ENCODE measurements at regions not wholly inside any gene's neighbourhood (a gene's known extent, or its start where the extent isn't known, plus 50 kb on each side); places are given as distances from the start of the nearest gene placed in this dataset.

DNA sequence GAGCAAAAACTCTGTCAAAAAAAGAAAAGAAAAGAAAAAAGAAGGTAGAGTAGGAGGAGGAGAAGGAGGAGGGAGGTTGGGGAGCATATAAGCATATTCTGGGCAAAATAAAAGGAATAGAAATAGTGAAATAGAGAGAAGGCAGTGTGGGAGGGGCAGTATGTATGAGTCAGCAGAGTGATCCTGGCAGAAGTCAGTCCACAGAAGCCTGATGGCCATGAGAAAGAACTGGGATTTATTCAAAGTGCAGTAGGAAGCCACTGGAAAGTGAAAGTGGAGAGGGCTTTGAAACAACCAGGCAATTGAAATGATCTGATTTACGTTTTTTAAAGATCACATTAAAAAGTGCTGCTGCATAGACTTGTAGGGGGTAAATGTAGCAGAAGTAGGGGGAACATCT, 368.6 kb upstream of the USP15 start:
- H3K27me3 ChIP-seq (replicated peaks; ENCODE audit: insufficient read depth): no peaks in the 10 kb centered on the region
- no peaks in the 10 kb centered on the region for H3F3A ChIP-seq (ENCODE audit: insufficient read depth)
- no peaks in the 10 kb centered on the region for H3K9me2 ChIP-seq (ENCODE audit: insufficient read depth)
- H3K9ac ChIP-seq: no peak overlapping the region
- no peaks in the 10 kb centered on the region for H3K36me3 ChIP-seq (ENCODE audit: low read depth)
- H3K27ac ChIP-seq: no peak overlapping the region
- H3K4me2 ChIP-seq (ENCODE audit: unreplicated experiment): no peak overlapping the region
- WGBS, 2 experiments (ENCODE audit: low coverage in 1 of 2, low lambda C conversion rate in 2 of 2, missing lambda C conversion rate in 2 of 2): 0 to 3% methylated on average over 1 of the region's 1 CpG
- H3K4me3 ChIP-seq: no peak overlapping the region
- H3K4me1 ChIP-seq (ENCODE audit: insufficient read depth): no peaks in the 10 kb centered on the region
- TF ChIP-seq EZH2 (IDR thresholded peaks at IDR 0.05; ENCODE audit: insufficient read depth, poor library complexity, severe bottlenecking) (no peak), EZH2phosphoT487 (IDR thresholded peaks at IDR 0.05; ENCODE audit: insufficient read depth, low read depth) (no peak)
- DNase-seq: peak; percentile 9
- no peaks in the 10 kb centered on the region for H3K79me2 ChIP-seq (ENCODE audit: insufficient read depth)
- in situ Hi-C loops (cut with MboI): no loop called here
- no peaks in the 10 kb centered on the region for H4K20me1 ChIP-seq (ENCODE audit: insufficient read depth)
- no peak overlapping the region for H2AFZ ChIP-seq
- no peaks in the 10 kb centered on the region for H3K9me3 ChIP-seq (ENCODE audit: low read depth)

DNA sequence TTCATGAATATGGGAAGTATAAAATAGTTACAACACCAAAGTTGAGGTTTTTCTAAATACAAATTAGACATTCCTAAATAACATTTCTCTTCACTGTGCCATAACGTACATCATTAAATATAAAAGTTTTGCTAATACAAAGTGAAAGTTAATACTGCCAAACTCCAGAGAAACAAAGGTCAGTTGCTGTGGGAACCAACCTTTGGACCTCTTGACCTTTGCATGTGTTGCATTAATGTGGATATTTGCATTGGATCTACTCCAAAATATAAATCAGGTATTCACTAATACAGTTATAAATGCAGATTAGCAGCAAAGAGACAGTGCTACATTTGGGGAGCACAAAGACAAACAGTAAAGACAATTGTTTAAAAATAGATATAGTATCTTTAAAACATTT, 366.0 kb upstream of the USP15 start:
- in situ Hi-C loops (cut with MboI): no loop called here
- no peak overlapping the region for H2AFZ ChIP-seq
- no peaks in the 10 kb centered on the region for H3F3A ChIP-seq (ENCODE audit: insufficient read depth)
- H3K79me2 ChIP-seq (ENCODE audit: insufficient read depth): no peaks in the 10 kb centered on the region
- H3K27ac ChIP-seq: no peak overlapping the region
- H3K27me3 ChIP-seq (replicated peaks; ENCODE audit: insufficient read depth): no peaks in the 10 kb centered on the region
- no peaks in the 10 kb centered on the region for H3K36me3 ChIP-seq (ENCODE audit: low read depth)
- no peaks in the 10 kb centered on the region for H4K20me1 ChIP-seq (ENCODE audit: insufficient read depth)
- no peak overlapping the region for H3K9ac ChIP-seq
- no peaks in the 10 kb centered on the region for H3K9me3 ChIP-seq (ENCODE audit: low read depth)
- no peak for TF ChIP-seq EZH2 (IDR thresholded peaks at IDR 0.05; ENCODE audit: insufficient read depth, poor library complexity, severe bottlenecking)
- TF ChIP-seq EZH2phosphoT487 (IDR thresholded peaks at IDR 0.05; ENCODE audit: insufficient read depth, low read depth): no peak
- no peaks in the 10 kb centered on the region for H3K4me1 ChIP-seq (ENCODE audit: insufficient read depth)
- 70 to 86% methylated on average over 1 of the region's 1 CpG for WGBS, 2 experiments (ENCODE audit: low coverage in 1 of 2, low lambda C conversion rate in 2 of 2, missing lambda C conversion rate in 2 of 2)
- H3K4me3 ChIP-seq: no peak overlapping the region
- no peak overlapping the region for H3K4me2 ChIP-seq (ENCODE audit: unreplicated experiment)
- DNase-seq: no peak
- H3K9me2 ChIP-seq (ENCODE audit: insufficient read depth): no peaks in the 10 kb centered on the region

DNA sequence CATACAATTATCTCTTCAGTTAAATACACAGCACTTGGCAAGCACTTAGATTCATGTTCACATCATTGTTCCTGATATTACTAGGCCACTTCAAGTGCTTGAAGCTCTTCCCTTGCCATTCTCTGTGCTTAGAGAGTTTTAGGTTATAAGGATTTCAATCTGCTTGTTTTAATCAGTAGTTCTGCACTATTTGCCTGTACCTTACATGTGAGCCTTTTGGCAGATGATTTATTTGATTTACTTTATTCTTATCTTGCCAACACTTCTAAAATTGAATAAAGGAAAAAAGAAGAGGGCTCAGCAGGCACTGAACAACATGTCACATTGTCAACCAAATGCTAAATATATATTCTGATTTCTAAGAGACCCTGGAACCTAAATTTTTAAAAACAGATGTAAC, 363.8 kb upstream of the USP15 start:
- TF ChIP-seq EZH2 (IDR thresholded peaks at IDR 0.05; ENCODE audit: insufficient read depth, poor library complexity, severe bottlenecking) (no peak), EZH2phosphoT487 (IDR thresholded peaks at IDR 0.05; ENCODE audit: insufficient read depth, low read depth) (no peak)
- no peaks in the 10 kb centered on the region for H3K4me1 ChIP-seq (ENCODE audit: insufficient read depth)
- in situ Hi-C loops (cut with MboI): no loop called here

DNA sequence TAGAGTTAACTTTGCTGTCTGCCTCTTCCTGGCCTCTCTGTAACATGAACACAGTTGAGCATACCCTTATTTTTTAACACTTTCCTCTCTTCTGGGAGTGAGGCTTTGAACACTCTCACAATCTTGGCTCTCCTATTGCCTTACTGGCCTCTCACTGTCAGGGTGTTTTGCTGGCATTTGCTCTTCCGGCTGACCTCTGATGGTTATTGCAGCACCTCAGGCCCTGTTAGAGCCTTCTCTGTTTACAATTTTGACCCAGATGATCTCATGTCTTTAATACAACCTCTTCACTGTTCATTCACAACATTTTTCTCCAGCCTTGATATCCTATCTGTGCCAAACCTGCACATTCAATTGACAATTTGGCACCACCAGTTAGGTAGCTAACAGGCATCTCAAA, 357.8 kb upstream of the USP15 start:
- H3K9ac ChIP-seq: no peak overlapping the region
- no peak overlapping the region for H3K4me3 ChIP-seq
- DNase-seq: no peak
- H3K4me1 ChIP-seq (ENCODE audit: insufficient read depth): no peaks in the 10 kb centered on the region
- 68 to 72% methylated on average over 1 of the region's 1 CpG for WGBS, 2 experiments (ENCODE audit: low coverage in 1 of 2, low lambda C conversion rate in 2 of 2, missing lambda C conversion rate in 2 of 2)
- H3K27ac ChIP-seq: no peak overlapping the region
- in situ Hi-C loops (cut with MboI): no loop called here
- TF ChIP-seq EZH2 (IDR thresholded peaks at IDR 0.05; ENCODE audit: insufficient read depth, poor library complexity, severe bottlenecking): no peak
- no peak for TF ChIP-seq EZH2phosphoT487 (IDR thresholded peaks at IDR 0.05; ENCODE audit: insufficient read depth, low read depth)
- no peaks in the 10 kb centered on the region for H3K27me3 ChIP-seq (replicated peaks; ENCODE audit: insufficient read depth)
- H4K20me1 ChIP-seq (ENCODE audit: insufficient read depth): no peaks in the 10 kb centered on the region
- H3K36me3 ChIP-seq (ENCODE audit: low read depth): no peaks in the 10 kb centered on the region
- no peaks in the 10 kb centered on the region for H3K9me2 ChIP-seq (ENCODE audit: insufficient read depth)
- H3K79me2 ChIP-seq (ENCODE audit: insufficient read depth): no peaks in the 10 kb centered on the region
- no peak overlapping the region for H3K4me2 ChIP-seq (ENCODE audit: unreplicated experiment)
- H3F3A ChIP-seq (ENCODE audit: insufficient read depth): no peaks in the 10 kb centered on the region
- no peak overlapping the region for H2AFZ ChIP-seq
- H3K9me3 ChIP-seq (ENCODE audit: low read depth): no peaks in the 10 kb centered on the region

More for the DNA sequence above, 363.8 kb upstream of the USP15 start:
- H3K27ac ChIP-seq: no peak overlapping the region
- no peaks in the 10 kb centered on the region for H3K9me2 ChIP-seq (ENCODE audit: insufficient read depth)
- H3K36me3 ChIP-seq (ENCODE audit: low read depth): no peaks in the 10 kb centered on the region
- DNase-seq: no peak
- no peak overlapping the region for H3K4me2 ChIP-seq (ENCODE audit: unreplicated experiment)
- H3K9me3 ChIP-seq (ENCODE audit: low read depth): no peaks in the 10 kb centered on the region
- no peak overlapping the region for H3K9ac ChIP-seq
- H3K27me3 ChIP-seq (replicated peaks; ENCODE audit: insufficient read depth): no peaks in the 10 kb centered on the region
- no peaks in the 10 kb centered on the region for H4K20me1 ChIP-seq (ENCODE audit: insufficient read depth)
- H2AFZ ChIP-seq: no peak overlapping the region
- H3F3A ChIP-seq (ENCODE audit: insufficient read depth): no peaks in the 10 kb centered on the region
- no peaks in the 10 kb centered on the region for H3K79me2 ChIP-seq (ENCODE audit: insufficient read depth)
- no peak overlapping the region for H3K4me3 ChIP-seq

GRCh38 chr12:61911113-61911512, 349.1 kb upstream of the USP15 start:
- Histone ChIP-seq H3K36me3 (ENCODE audit: low read depth) (no peaks in the 10 kb centered on the region), H3K4me2 (ENCODE audit: unreplicated experiment) (no peak overlapping the region), H3K9me3 (ENCODE audit: low read depth) (no peaks in the 10 kb centered on the region), H3K27ac (no peak overlapping the region), H4K20me1 (ENCODE audit: insufficient read depth) (no peaks in the 10 kb centered on the region), H3K9ac (no peak overlapping the region), H3K4me1 (ENCODE audit: insufficient read depth) (no peaks in the 10 kb centered on the region), H3K9me2 (ENCODE audit: insufficient read depth) (no peaks in the 10 kb centered on the region), H3K79me2 (ENCODE audit: insufficient read depth) (no peaks in the 10 kb centered on the region), H3K27me3 (replicated peaks; ENCODE audit: insufficient read depth) (no peaks in the 10 kb centered on the region), H3F3A (ENCODE audit: insufficient read depth) (no peaks in the 10 kb centered on the region), H2AFZ (no peak overlapping the region), H3K4me3 (no peak overlapping the region)
- no peak for TF ChIP-seq EZH2phosphoT487 (IDR thresholded peaks at IDR 0.05; ENCODE audit: insufficient read depth, low read depth)
- no peak for TF ChIP-seq EZH2 (IDR thresholded peaks at IDR 0.05; ENCODE audit: insufficient read depth, poor library complexity, severe bottlenecking)
- whole genome bisulfite sequencing, 2 experiments (ENCODE audit: low coverage in 1 of 2, low lambda C conversion rate in 2 of 2, missing lambda C conversion rate in 2 of 2): 37 to 38% methylated on average over 2 of the region's 2 CpGs
- no peak for DNase-seq
- in situ Hi-C loops (cut with MboI): no loop called here
